Activated CD8-positive, alpha-beta T cell treated with anti-CD3 and anti-CD28 coated beads for 36 hours (primary cell): ENCODE measurements at regions not wholly inside any gene's neighbourhood (a gene's known extent, or its start where the extent isn't known, plus 50 kb on each side); places are given as distances from the start of the nearest gene placed in this dataset.

ENCODE experiments used
- ATAC-seq: fragments of 200-7000 bp; cut with Tn5 transposase; one replicate; pipeline ENCODE4 v1.10.0; 2021; ENCODE audit warnings: mild to moderate bottlenecking, moderate library complexity
- CTCF ChIA-PET: fragments of 350-600 bp; sonication (Branson Sonifier 250); formaldehyde crosslinking; loops from one replicate; lab custom pipeline; 2021; ENCODE audit warnings: antibody characterized with exemption; lab: Charles Lee
- POLR2A ChIA-PET: fragments of 350-600 bp; sonication (Branson Sonifier 250); formaldehyde crosslinking; loops from one replicate; lab custom pipeline; 2021; ENCODE audit warnings: antibody characterized with exemption; lab: Charles Lee
- DNase-seq: peaks from one replicate; pipeline ENCODE4 v3.0.0-alpha.2; 2020
- H3K27ac Mint-ChIP-seq: one replicate; pipeline ENCODE4 v1.8.0; 2021; ENCODE audit warnings: mild to moderate bottlenecking, mixed read lengths
- H3K27me3 Mint-ChIP-seq: one replicate; pipeline ENCODE4 v1.8.0; 2021; ENCODE audit warnings: mixed read lengths
- H3K36me3 Mint-ChIP-seq: one replicate; pipeline ENCODE4 v1.8.0; 2021; ENCODE audit warnings: low read depth, mixed read lengths
- H3K4me1 Mint-ChIP-seq: one replicate; pipeline ENCODE4 v1.8.0; 2021; ENCODE audit warnings: low read depth, mixed read lengths
- H3K4me3 Mint-ChIP-seq: one replicate; pipeline ENCODE4 v1.8.0; 2021; ENCODE audit warnings: mild to moderate bottlenecking, moderate library complexity, mixed read lengths
- H3K9me3 Mint-ChIP-seq: one replicate; pipeline ENCODE4 v1.8.0; 2021; ENCODE audit warnings: mixed read lengths
- CTCF ChIP-seq: fragments of 200-600 bp; IDR thresholded peaks from one replicate; pipeline ENCODE4 v1.8.0; 2022; ENCODE audit warnings: antibody characterized with exemption, mild to moderate bottlenecking
- intact Hi-C: fragments of 100-400 bp; cut with micrococcal nuclease; formaldehyde crosslinking; loops from one replicate; pipeline ENCODE4 v1.10.0; 2022

- POLR2A ChIA-PET: no interaction called here
- intact Hi-C loops: no loop called here
These were observed 138.9 kb upstream of the CDH19 start for GRCh38 chr18:66742832-66743231.

GRCh38 chr18:66735933-66736332 is 132.0 kb upstream of the CDH19 start:
- H3K27ac Mint-ChIP-seq: no peak overlapping the region
- H3K4me1 Mint-ChIP-seq: no peaks in the 10 kb centered on the region

More at GRCh38 chr18:66742832-66743231, 138.9 kb upstream of the CDH19 start:
- Mint-ChIP-seq H3K4me3 (no peak overlapping the region), H3K27me3 (no peaks in the 10 kb centered on the region), H3K4me1 (no peaks in the 10 kb centered on the region), H3K27ac (no peak overlapping the region), H3K9me3 (peaks cover 7% of the 10 kb centered on the region), H3K36me3 (no peaks in the 10 kb centered on the region)
- TF ChIP-seq CTCF: no peak
- ATAC-seq (no peak), DNase-seq (no peak)
- CTCF ChIA-PET: no interaction called here

GRCh38 chr18:66734451-66734850 is 130.6 kb upstream of the CDH19 start:
- Mint-ChIP-seq H3K9me3 (peaks cover 1% of the 10 kb centered on the region), H3K27me3 (no peaks in the 10 kb centered on the region), H3K36me3 (no peaks in the 10 kb centered on the region), H3K4me1 (no peaks in the 10 kb centered on the region), H3K27ac (no peak overlapping the region), H3K4me3 (no peak overlapping the region)
- intact Hi-C loops: no loop called here
- POLR2A ChIA-PET: interaction anchor here (0.6 kb wide), 1 partner anchor 11 kb away, joined by 4 read pairs; no protein-coding TSS in a partner anchor
- DNase-seq (no peak), ATAC-seq (no peak)
- no peak for TF ChIP-seq CTCF
- CTCF ChIA-PET: no interaction called here

More at GRCh38 chr18:66735933-66736332, 132.0 kb upstream of the CDH19 start:
- CTCF ChIA-PET: no interaction called here
- ATAC-seq (no peak), DNase-seq (no peak)
- no peak for TF ChIP-seq CTCF
- Mint-ChIP-seq H3K4me3 (no peak overlapping the region), H3K36me3 (no peaks in the 10 kb centered on the region), H3K9me3 (peaks cover 3% of the 10 kb centered on the region), H3K27me3 (no peaks in the 10 kb centered on the region)
- POLR2A ChIA-PET: no interaction called here
- intact Hi-C loops: no loop called here

- intact Hi-C loops: no loop called here
- H3K4me1 Mint-ChIP-seq: no peaks in the 10 kb centered on the region
- no peak overlapping the region for H3K4me3 Mint-ChIP-seq
- ATAC-seq (no peak), DNase-seq (no peak)
- no peaks in the 10 kb centered on the region for H3K36me3 Mint-ChIP-seq
- POLR2A ChIA-PET: no interaction called here
- no peak overlapping the region for H3K27ac Mint-ChIP-seq
- CTCF ChIA-PET: no interaction called here
- H3K9me3 Mint-ChIP-seq: peaks cover 1% of the 10 kb centered on the region
- no peak for TF ChIP-seq CTCF
- H3K27me3 Mint-ChIP-seq: no peaks in the 10 kb centered on the region
These were observed 128.0 kb upstream of the CDH19 start for GRCh38 chr18:66731890-66732289.

GRCh38 chr18:66729442-66730239 is 125.8 kb upstream of the CDH19 start:
- POLR2A ChIA-PET: no interaction called here
- no peaks in the 10 kb centered on the region for H3K4me1 Mint-ChIP-seq
- DNase-seq (no peak), ATAC-seq (no peak)
- H3K36me3 Mint-ChIP-seq: no peaks in the 10 kb centered on the region
- H3K27ac Mint-ChIP-seq: no peak overlapping the region
- intact Hi-C loops: no loop called here
- H3K4me3 Mint-ChIP-seq: no peak overlapping the region
- TF ChIP-seq CTCF: no peak
- H3K9me3 Mint-ChIP-seq: peaks cover 1% of the 10 kb centered on the region
- no peaks in the 10 kb centered on the region for H3K27me3 Mint-ChIP-seq
- CTCF ChIA-PET: no interaction called here
